ENCODE measurements at regions not wholly inside any gene's neighbourhood (a gene's known extent, or its start where the extent isn't known, plus 50 kb on each side); places are given as distances from the start of the nearest gene placed in this dataset.

- DNase-seq (ENCODE audit: insufficient read length, low spot score), result no peak
- no peak for FAIRE-seq
Observed at GRCh38 chr5:124057724-124058231, 545.8 kb downstream of the CSNK1G3 start.

DNA sequence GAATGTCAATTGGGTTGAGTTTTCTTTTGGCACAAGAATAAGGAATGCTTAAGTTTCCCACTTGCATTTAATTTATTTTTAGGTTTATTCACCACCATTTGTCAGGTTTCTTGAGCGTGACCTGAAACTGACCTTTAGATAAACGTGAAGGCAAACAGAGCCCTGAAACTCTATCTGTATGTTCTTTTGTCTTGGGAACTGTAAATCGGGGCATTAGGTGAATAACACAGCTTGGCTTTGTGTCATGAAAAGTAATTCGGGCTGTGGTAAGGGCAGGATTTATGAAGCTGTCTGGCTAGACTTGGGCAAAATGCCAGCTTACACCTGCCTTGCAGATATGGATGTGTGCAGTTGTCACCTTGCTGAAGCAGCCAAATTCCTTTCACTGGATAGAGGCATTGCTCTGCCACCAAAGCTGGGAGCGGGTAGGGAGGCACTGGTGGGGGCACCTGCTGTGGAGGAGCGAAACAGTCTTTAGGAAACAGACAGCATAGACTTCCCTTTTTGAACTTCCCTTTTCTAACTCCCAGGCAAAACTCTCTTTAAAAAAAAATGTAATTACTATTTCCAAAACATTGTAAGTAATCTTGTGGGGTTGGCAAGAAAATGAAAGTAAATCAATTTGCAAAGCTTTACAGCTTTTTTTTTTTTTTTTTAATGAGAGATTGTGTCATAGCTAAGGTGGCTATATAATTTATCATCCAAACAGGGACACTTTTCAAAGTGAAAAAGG lies 545.2 kb downstream of the CSNK1G3 start:
- FAIRE-seq, result no peak

DNA sequence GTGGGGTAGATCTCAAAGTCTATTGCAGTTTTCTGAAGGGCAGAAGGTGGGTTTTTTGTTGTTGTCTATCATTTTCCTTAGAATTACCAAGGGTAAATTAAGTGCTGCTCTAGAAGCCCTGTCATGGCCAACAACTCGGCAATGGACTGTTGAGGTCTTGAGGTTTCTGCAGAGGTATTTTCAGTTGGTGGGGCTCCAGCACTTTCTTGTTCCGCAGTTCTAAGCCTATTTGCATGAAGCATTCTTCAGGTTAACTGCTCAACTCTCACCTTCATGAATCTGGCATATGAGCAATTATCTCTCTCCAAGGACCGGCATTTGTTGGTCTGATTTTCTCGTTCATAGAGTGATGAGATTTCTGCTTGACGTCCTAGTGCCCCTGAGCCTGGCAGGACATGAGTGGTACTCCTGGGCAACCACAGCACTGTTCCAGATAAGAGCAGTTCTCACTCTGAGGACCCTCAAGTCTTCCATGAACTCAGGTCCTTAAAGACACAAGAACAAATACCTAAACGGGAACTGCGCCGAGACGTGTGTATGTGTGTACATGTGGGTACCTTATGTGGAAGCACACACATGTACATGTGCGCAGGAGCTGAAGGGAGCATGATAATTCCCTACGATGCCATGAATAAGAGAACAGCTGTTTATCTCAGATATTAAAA lies 544.5 kb downstream of the CSNK1G3 start:
- FAIRE-seq, result no peak
- DNase-seq (ENCODE audit: insufficient read length, low spot score), result no peak

More for the DNA sequence above, 545.2 kb downstream of the CSNK1G3 start:
- no peak for DNase-seq (ENCODE audit: insufficient read length, low spot score)

- DNase-seq (ENCODE audit: insufficient read length, low spot score) (no peak), FAIRE-seq (no peak)
Observed at GRCh38 chr5:124055751-124056150, 543.8 kb downstream of the CSNK1G3 start.

GRCh38 chr5:124054564-124054963 lies 542.6 kb downstream of the CSNK1G3 start:
- no peak for FAIRE-seq
- DNase-seq (ENCODE audit: insufficient read length, low spot score), result no peak

DNA sequence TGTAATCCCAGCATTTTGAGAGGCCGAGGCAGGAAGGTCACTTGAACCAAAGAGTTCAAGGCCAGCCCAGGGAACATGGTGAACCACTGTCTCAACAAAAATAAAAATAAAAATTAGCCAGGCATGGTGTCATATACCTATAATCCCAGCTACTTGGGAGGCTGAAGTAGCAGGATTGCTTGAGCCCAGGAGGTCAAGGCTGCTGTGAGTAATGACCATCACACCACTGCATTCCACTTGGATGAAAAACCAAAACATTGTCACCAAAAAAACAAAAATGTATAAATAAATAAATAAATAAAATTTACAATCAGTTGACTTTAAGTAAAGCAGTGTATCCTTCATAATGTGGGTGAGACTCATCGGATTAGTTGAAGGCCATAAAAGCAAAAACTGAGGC lies 541.4 kb downstream of the CSNK1G3 start:
- DNase-seq (ENCODE audit: insufficient read length, low spot score) (no peak), FAIRE-seq (no peak)

DNA sequence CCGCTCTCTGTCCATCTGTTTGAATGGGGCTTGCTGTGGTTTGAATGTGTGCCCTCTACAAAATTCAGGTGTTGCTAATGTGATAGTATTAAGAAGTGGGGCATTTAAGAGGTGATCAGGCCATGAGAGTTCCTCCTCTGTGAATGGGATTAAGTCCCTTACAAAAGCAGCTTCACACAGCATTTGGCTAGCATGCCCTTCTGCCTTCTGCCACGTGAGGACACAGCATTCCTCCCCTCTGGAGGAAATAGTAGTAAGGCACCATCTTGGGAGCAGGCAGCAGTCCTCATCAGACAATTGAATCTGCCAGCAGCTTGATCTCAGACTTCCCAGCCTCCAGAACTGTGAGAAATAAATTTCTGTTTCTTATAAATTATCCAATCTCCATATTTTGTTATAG lies 540.2 kb downstream of the CSNK1G3 start:
- no peak for FAIRE-seq

DNA sequence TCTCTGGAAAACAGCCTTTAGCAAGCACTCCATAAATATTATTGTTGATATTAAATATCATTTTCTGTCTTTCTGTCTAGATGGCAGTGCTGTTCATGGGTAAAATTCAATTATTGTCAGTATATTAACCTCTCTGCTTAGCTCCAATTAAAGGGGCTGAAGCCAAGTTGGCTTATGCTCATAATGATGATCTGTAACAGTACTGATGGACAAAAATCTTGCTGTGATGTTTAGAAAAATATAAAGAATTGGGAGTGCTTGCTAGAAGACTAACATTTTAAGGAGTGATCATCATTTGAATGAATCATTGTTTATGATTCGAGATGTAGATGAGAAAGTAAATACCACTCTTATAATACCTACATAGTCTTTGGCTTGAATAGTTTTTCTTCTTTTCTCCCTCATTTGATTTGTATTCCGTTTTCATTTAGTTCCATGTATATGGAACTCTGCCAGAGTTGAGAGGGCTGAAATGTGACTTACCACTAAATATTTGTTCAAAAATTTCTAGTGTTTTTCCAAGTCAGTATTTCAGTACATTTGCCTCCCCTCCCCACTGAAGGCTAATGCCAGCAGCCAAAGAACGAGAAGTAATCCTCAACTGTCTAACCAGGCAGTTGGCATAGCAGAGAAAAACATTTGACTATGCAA lies 538.3 kb downstream of the CSNK1G3 start:
- FAIRE-seq (no peak), DNase-seq (ENCODE audit: insufficient read length, low spot score) (no peak)

More for the DNA sequence above, 540.2 kb downstream of the CSNK1G3 start:
- no peak for DNase-seq (ENCODE audit: insufficient read length, low spot score)

GRCh38 chr5:124045412-124045811 lies 533.4 kb downstream of the CSNK1G3 start:
- FAIRE-seq, result no peak

GRCh38 chr5:124044613-124045012 lies 532.6 kb downstream of the CSNK1G3 start:
- FAIRE-seq, result no peak

More at GRCh38 chr5:124045412-124045811, 533.4 kb downstream of the CSNK1G3 start:
- DNase-seq (ENCODE audit: insufficient read length, low spot score), result no peak

DNA sequence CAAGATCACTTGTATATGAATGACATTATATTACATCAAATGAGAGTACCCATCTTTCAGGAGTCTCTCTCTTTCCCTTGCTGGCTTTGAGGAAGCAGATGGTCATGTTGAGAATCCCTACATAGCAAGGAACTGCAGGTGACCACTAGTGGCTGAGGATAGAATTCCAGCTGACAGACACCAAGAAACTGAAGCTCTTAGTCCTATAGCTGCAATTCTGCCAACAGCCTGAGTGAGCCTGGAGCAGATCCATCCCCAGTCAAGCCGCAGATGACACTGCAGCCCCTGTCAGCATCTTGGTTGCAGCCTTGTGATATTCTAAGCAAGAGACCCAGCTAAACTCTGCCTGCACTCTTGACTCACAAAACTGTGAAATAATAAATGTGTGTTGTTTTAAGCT lies 531.5 kb downstream of the CSNK1G3 start:
- DNase-seq (ENCODE audit: insufficient read length, low spot score) (no peak), FAIRE-seq (no peak)

More at GRCh38 chr5:124044613-124045012, 532.6 kb downstream of the CSNK1G3 start:
- no peak for DNase-seq (ENCODE audit: insufficient read length, low spot score)

- no peak for FAIRE-seq
- DNase-seq (ENCODE audit: insufficient read length, low spot score), result no peak
Observed at GRCh38 chr5:124040799-124041198, 528.8 kb downstream of the CSNK1G3 start.

DNA sequence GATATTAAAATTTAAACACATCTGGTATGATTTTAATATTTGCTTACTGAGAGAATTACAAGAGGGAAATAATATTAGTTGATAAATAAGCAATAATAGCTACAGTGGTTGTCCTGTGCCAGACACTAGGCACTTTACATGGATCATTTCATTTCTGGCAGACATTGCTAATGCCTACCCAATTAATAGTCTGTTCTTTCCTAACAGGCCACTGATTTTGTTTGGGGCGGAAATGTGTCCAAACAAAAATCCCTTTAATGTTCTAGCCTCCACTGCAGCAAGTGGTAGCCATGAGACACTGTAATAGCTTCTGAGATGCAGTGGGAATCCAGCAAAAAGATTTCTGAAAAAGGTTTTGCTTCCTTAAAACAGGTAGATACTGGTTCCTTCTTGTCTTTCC lies 527.4 kb downstream of the CSNK1G3 start:
- no peak for FAIRE-seq

GRCh38 chr5:124036786-124037185 lies 524.8 kb downstream of the CSNK1G3 start:
- FAIRE-seq, result no peak

More for the DNA sequence above, 527.4 kb downstream of the CSNK1G3 start:
- DNase-seq (ENCODE audit: insufficient read length, low spot score), result no peak

DNA sequence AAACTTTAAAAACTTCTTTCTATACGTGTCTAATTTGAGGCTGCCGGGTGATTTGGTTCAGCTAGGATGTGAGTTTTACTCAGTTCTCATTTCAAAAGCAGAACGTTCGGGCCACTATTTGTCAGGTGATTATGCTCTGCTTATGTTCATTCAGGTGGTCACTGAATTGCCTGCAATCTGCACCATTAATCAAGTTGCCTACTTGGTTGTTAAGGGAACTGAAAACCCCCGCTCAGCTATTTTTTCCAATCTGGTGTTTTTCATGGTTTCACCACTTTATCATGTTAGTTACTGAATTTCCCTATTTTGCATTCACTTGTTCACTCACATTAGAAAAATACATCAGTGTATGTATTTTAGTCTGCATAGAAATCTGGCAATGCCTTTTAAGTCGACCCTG lies 523.0 kb downstream of the CSNK1G3 start:
- FAIRE-seq (no peak), DNase-seq (ENCODE audit: insufficient read length, low spot score) (no peak)

More at GRCh38 chr5:124036786-124037185, 524.8 kb downstream of the CSNK1G3 start:
- DNase-seq (ENCODE audit: insufficient read length, low spot score), result no peak

GRCh38 chr5:124034083-124034700 lies 522.2 kb downstream of the CSNK1G3 start:
- DNase-seq (ENCODE audit: insufficient read length, low spot score) (no peak), FAIRE-seq (no peak)

- no peak for DNase-seq (ENCODE audit: insufficient read length, low spot score)
- FAIRE-seq, result no peak
Observed at GRCh38 chr5:124030043-124030491, 518.1 kb downstream of the CSNK1G3 start.

DNA sequence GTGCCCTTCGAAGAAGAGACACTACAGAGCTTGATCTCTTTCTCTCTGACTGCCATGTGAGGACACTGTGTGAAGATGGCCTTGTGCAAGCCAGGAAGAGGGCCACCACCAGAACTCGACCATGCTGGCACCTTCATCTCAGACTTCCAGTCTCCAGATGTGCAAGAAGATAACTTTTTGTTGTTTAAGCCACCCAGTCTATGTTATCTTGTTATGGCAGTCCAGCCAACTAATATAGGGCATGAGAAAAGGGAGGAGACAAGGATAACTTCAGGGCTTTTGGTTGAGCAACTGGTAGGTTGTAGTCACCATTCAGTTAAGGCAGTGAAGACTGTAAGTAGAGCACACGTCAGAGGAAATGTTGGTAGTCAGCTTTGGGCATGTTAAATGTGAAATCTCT lies 515.5 kb downstream of the CSNK1G3 start:
- FAIRE-seq (no peak), DNase-seq (ENCODE audit: insufficient read length, low spot score) (no peak)

GRCh38 chr5:124025306-124025845 lies 513.4 kb downstream of the CSNK1G3 start:
- DNase-seq (ENCODE audit: insufficient read length, low spot score) (no peak), FAIRE-seq (no peak)

GRCh38 chr5:124022966-124023365 lies 511.0 kb downstream of the CSNK1G3 start:
- no peak for FAIRE-seq
- no peak for DNase-seq (ENCODE audit: insufficient read length, low spot score)

DNA sequence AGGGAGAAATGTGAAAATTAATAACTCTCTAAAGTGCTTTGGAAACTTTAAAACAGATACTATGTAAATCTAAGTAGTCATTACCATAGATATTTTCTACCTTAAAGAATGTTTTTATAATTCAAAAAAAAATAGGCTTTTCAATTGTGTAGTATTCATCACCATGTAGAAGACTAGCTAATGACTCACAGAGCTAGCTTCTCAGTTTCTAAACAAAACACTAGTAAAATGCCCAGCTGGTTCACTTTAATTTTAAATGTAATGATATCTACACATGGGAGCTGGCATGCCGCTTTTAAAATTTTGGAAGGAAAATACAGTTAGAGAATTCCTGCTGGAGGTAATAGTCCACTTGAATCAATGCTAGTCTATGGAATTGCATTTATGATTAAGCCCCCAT lies 509.8 kb downstream of the CSNK1G3 start:
- DNase-seq (ENCODE audit: insufficient read length, low spot score), result no peak
- FAIRE-seq, result no peak
